ENCODE measurements at regions not wholly inside any gene's neighbourhood (a gene's known extent, or its start where the extent isn't known, plus 50 kb on each side); places are given as distances from the start of the nearest gene placed in this dataset.

- no peak for TF ChIP-seq CTCF (IDR thresholded peaks at IDR 0.05; ENCODE audit: low read length)
- no peak for TF ChIP-seq EZH2 (IDR thresholded peaks at IDR 0.05; ENCODE audit: borderline replicate concordance, low read length)
Observed at GRCh38 chr6:74366634-74367033, 670.6 kb downstream of the CD109 start.
